Ishikawa (cell line): ENCODE measurements at regions not wholly inside any gene's neighbourhood (a gene's known extent, or its start where the extent isn't known, plus 50 kb on each side); places are given as distances from the start of the nearest gene placed in this dataset.

ENCODE experiments used
- CEBPB ChIP-seq: IDR thresholded peaks from 2 replicates; pipeline ENCODE4 v1.6.1; 2012
- CREB1 ChIP-seq: IDR thresholded peaks from 2 replicates; pipeline ENCODE4 v1.6.1; 2012; ENCODE audit warnings: low read depth
- EGR1 ChIP-seq: IDR thresholded peaks from 2 replicates; pipeline ENCODE4 v1.6.1; 2012
- EP300 ChIP-seq: IDR thresholded peaks from 2 replicates; pipeline ENCODE4 v1.6.1; 2012; ENCODE audit warnings: borderline replicate concordance
- FOXM1 ChIP-seq: IDR thresholded peaks from 2 replicates; pipeline ENCODE4 v1.6.1; 2012; ENCODE audit warnings: low read depth, borderline replicate concordance
- MAX ChIP-seq: IDR thresholded peaks from 2 replicates; pipeline ENCODE4 v1.6.1; 2012
- NFIC ChIP-seq: IDR thresholded peaks from 2 replicates; pipeline ENCODE4 v1.6.1; 2012
- RAD21 ChIP-seq: IDR thresholded peaks from 2 replicates; pipeline ENCODE4 v1.6.1; 2012; ENCODE audit warnings: low read depth
- REST ChIP-seq: IDR thresholded peaks from 2 replicates; pipeline ENCODE4 v1.6.1; 2012; ENCODE audit warnings: low read depth, mild to moderate bottlenecking
- TAF1 ChIP-seq: IDR thresholded peaks from 2 replicates; pipeline ENCODE4 v1.6.1; 2012; ENCODE audit warnings: low read depth, mild to moderate bottlenecking
- TCF12 ChIP-seq: IDR thresholded peaks from 2 replicates; pipeline ENCODE4 v1.6.1; 2012; ENCODE audit warnings: low read depth
- TEAD4 ChIP-seq: IDR thresholded peaks from 2 replicates; pipeline ENCODE4 v1.6.1; 2012
- USF1 ChIP-seq: IDR thresholded peaks from 2 replicates; pipeline ENCODE4 v1.6.1; 2012
- YY1 ChIP-seq: IDR thresholded peaks from 2 replicates; pipeline ENCODE4 v1.6.1; 2012; ENCODE audit warnings: low read depth
- ZBTB7A ChIP-seq: IDR thresholded peaks from 2 replicates; pipeline ENCODE4 v1.6.1; 2012; ENCODE audit warnings: low read depth

- TF ChIP-seq EP300 (no peak), TAF1 (no peak)
Observed at GRCh38 chr4:126715681-126716080, 917.1 kb upstream of the INTU start.

- no peak for TF ChIP-seq USF1
- no peak for TF ChIP-seq TEAD4
- no peak for TF ChIP-seq YY1
- no peak for TF ChIP-seq ZBTB7A
- no peak for TF ChIP-seq EP300
- TF ChIP-seq RAD21, result no peak
- no peak for TF ChIP-seq EGR1
- no peak for TF ChIP-seq TCF12
- TF ChIP-seq FOXM1, result no peak
- no peak for TF ChIP-seq CREB1
- TF ChIP-seq CEBPB, result no peak
- TF ChIP-seq NFIC, result no peak
- TF ChIP-seq MAX, result no peak
- TF ChIP-seq REST, result no peak
- no peak for TF ChIP-seq TAF1
Observed at GRCh38 chr4:126718136-126718535, 914.6 kb upstream of the INTU start.

- TF ChIP-seq YY1 (no peak), EGR1 (no peak), CEBPB (no peak), ZBTB7A (no peak), RAD21 (no peak), TCF12 (no peak), USF1 (no peak), EP300 (no peak), TEAD4 (no peak), MAX (no peak), FOXM1 (no peak), NFIC (no peak)
Observed at GRCh38 chr4:126719852-126720251, 912.9 kb upstream of the INTU start.

GRCh38 chr4:126725906-126726305 lies 906.9 kb upstream of the INTU start:
- TF ChIP-seq EP300 (no peak), CREB1 (no peak), MAX (no peak), USF1 (no peak), YY1 (no peak), RAD21 (no peak)

GRCh38 chr4:126727461-126727860 lies 905.3 kb upstream of the INTU start:
- TF ChIP-seq CREB1, result no peak
- TF ChIP-seq EP300, result no peak
- no peak for TF ChIP-seq ZBTB7A
- TF ChIP-seq CEBPB, result no peak
- TF ChIP-seq RAD21, result no peak
- no peak for TF ChIP-seq TAF1
- no peak for TF ChIP-seq TEAD4
- no peak for TF ChIP-seq NFIC
- no peak for TF ChIP-seq MAX
- no peak for TF ChIP-seq FOXM1
- TF ChIP-seq TCF12, result no peak
- no peak for TF ChIP-seq USF1

- TF ChIP-seq FOXM1 (no peak), USF1 (no peak), CREB1 (no peak), TEAD4 (no peak), REST (no peak), ZBTB7A (no peak), TCF12 (no peak), EP300 (no peak), RAD21 (no peak), YY1 (no peak), NFIC (no peak), EGR1 (no peak), MAX (no peak), CEBPB (no peak), TAF1 (no peak)
Observed at GRCh38 chr4:126731062-126731461, 901.7 kb upstream of the INTU start.
